ENCODE measurements at regions not wholly inside any gene's neighbourhood (a gene's known extent, or its start where the extent isn't known, plus 50 kb on each side); places are given as distances from the start of the nearest gene placed in this dataset.

- no peak for ATAC-seq
- DNase-seq: no peak
- in situ Hi-C loops (cut with MboI; ENCODE audit: low sequenced_read_pairs in 4 of 4) (no loop called here), intact Hi-C loops (cut with DNase I; ENCODE audit: low total_unique reads) (no loop called here)
- Histone ChIP-seq H3K36me3 (no peaks in the 10 kb centered on the region), H3K9me3 (no peaks in the 10 kb centered on the region), H3K27ac (no peak overlapping the region), H3K4me3 (no peak overlapping the region), H3K27me3 (no peaks in the 10 kb centered on the region), H3K4me1 (no peaks in the 10 kb centered on the region)
- TF ChIP-seq POLR2A (IDR thresholded peaks at IDR 0.05) (no peak), CTCF (IDR thresholded peaks at IDR 0.05 in 4 of 5, conservative IDR thresholded peaks at IDR 0.05 in 1 of 5) (no peak)
Measured at GRCh38 chr11:29395555-29396072, 621.2 kb downstream of the KCNA4 start.

- no peak overlapping the region for H3K27ac ChIP-seq
- no peaks in the 10 kb centered on the region for H3K4me1 ChIP-seq
- no peaks in the 10 kb centered on the region for H3K27me3 ChIP-seq
- H3K9me3 ChIP-seq: no peaks in the 10 kb centered on the region
- no peak overlapping the region for H3K4me3 ChIP-seq
- ATAC-seq (no peak), DNase-seq (no peak)
- no peak for TF ChIP-seq POLR2A (IDR thresholded peaks at IDR 0.05)
- no peak for TF ChIP-seq CTCF (IDR thresholded peaks at IDR 0.05 in 4 of 5, conservative IDR thresholded peaks at IDR 0.05 in 1 of 5)
- in situ Hi-C loops (cut with MboI; ENCODE audit: low sequenced_read_pairs in 4 of 4): no loop called here
- intact Hi-C loops (cut with DNase I; ENCODE audit: low total_unique reads): no loop called here
- H3K36me3 ChIP-seq: no peaks in the 10 kb centered on the region
Measured at GRCh38 chr11:29389793-29390192, 627.0 kb downstream of the KCNA4 start.

- Histone ChIP-seq H3K4me1 (no peaks in the 10 kb centered on the region), H3K9me3 (no peaks in the 10 kb centered on the region), H3K27ac (no peak overlapping the region), H3K36me3 (no peaks in the 10 kb centered on the region), H3K27me3 (no peaks in the 10 kb centered on the region), H3K4me3 (no peak overlapping the region)
- ATAC-seq (no peak), DNase-seq (no peak)
- intact Hi-C loops (cut with DNase I; ENCODE audit: low total_unique reads) (no loop called here), in situ Hi-C loops (cut with MboI; ENCODE audit: low sequenced_read_pairs in 4 of 4) (no loop called here)
- no peak for TF ChIP-seq POLR2A (IDR thresholded peaks at IDR 0.05)
- no peak for TF ChIP-seq CTCF (IDR thresholded peaks at IDR 0.05 in 4 of 5, conservative IDR thresholded peaks at IDR 0.05 in 1 of 5)
Measured at GRCh38 chr11:29373725-29374124, 643.1 kb downstream of the KCNA4 start.

GRCh38 chr11:29368126-29368525, 648.7 kb downstream of the KCNA4 start:
- ATAC-seq: no peak
- no peaks in the 10 kb centered on the region for H3K4me1 ChIP-seq
- no peaks in the 10 kb centered on the region for H3K9me3 ChIP-seq
- H3K4me3 ChIP-seq: no peak overlapping the region
- no peak for TF ChIP-seq POLR2A (IDR thresholded peaks at IDR 0.05)
- no peak for TF ChIP-seq CTCF (IDR thresholded peaks at IDR 0.05 in 4 of 5, conservative IDR thresholded peaks at IDR 0.05 in 1 of 5)
- no peak overlapping the region for H3K27ac ChIP-seq
- in situ Hi-C loops (cut with MboI; ENCODE audit: low sequenced_read_pairs in 4 of 4) (no loop called here), intact Hi-C loops (cut with DNase I; ENCODE audit: low total_unique reads) (no loop called here)
- H3K36me3 ChIP-seq: no peaks in the 10 kb centered on the region
- DNase-seq: no peak
- H3K27me3 ChIP-seq: no peaks in the 10 kb centered on the region

- H3K36me3 ChIP-seq: no peaks in the 10 kb centered on the region
- intact Hi-C loops (cut with DNase I; ENCODE audit: low total_unique reads) (no loop called here), in situ Hi-C loops (cut with MboI; ENCODE audit: low sequenced_read_pairs in 4 of 4) (no loop called here)
- H3K4me1 ChIP-seq: no peaks in the 10 kb centered on the region
- TF ChIP-seq POLR2A (IDR thresholded peaks at IDR 0.05) (no peak), CTCF (IDR thresholded peaks at IDR 0.05 in 4 of 5, conservative IDR thresholded peaks at IDR 0.05 in 1 of 5) (no peak)
- no peak overlapping the region for H3K4me3 ChIP-seq
- no peak overlapping the region for H3K27ac ChIP-seq
- no peaks in the 10 kb centered on the region for H3K27me3 ChIP-seq
- no peaks in the 10 kb centered on the region for H3K9me3 ChIP-seq
- ATAC-seq: no peak
- DNase-seq: no peak
Measured at GRCh38 chr11:29364006-29364405, 652.8 kb downstream of the KCNA4 start.
